OCI-LY1 (cell line): ENCODE measurements at regions not wholly inside any gene's neighbourhood (a gene's known extent, or its start where the extent isn't known, plus 50 kb on each side); places are given as distances from the start of the nearest gene placed in this dataset.

Experiments used
- EZH2 ChIP-seq: fragments of 200-600 bp; sonication (generic), shearing (Covaris generic); IDR thresholded peaks from 2 replicates; pipeline ENCODE4 v1.8.0; 2017; ENCODE audit warnings: borderline replicate concordance, mixed run types, mild to moderate bottlenecking, antibody characterized with exemption, low read length, moderate library complexity, mixed read lengths
- TF ChIP-seq, protein P1 (sequence below): fragments of 200-600 bp; sonication (generic), shearing (Covaris generic); IDR thresholded peaks from 2 replicates; pipeline ENCODE4 v1.5.1; 2017; ENCODE audit warnings: mild to moderate bottlenecking, antibody characterized with exemption, low read length, moderate library complexity, mixed read lengths

DNA sequence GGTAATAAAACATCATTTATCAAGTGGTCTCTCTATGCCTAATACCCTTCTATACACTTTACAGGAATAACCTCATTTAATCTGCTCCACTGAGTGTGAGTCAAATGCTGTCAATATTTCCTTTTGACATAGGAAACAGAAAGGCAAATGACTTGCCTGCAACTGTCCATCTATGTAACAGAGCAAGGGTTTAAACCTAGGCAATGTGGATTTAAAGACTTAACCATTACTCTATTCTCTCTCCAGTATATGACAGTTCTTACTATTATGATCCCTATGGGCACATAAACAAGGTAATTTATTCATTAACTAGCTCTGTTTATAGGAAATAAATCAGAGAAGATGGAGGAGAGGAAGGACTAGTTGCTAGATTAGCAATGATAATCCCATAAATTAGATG is 70.6 kb downstream of the FSCB start:
- TF ChIP-seq, protein P1, sequence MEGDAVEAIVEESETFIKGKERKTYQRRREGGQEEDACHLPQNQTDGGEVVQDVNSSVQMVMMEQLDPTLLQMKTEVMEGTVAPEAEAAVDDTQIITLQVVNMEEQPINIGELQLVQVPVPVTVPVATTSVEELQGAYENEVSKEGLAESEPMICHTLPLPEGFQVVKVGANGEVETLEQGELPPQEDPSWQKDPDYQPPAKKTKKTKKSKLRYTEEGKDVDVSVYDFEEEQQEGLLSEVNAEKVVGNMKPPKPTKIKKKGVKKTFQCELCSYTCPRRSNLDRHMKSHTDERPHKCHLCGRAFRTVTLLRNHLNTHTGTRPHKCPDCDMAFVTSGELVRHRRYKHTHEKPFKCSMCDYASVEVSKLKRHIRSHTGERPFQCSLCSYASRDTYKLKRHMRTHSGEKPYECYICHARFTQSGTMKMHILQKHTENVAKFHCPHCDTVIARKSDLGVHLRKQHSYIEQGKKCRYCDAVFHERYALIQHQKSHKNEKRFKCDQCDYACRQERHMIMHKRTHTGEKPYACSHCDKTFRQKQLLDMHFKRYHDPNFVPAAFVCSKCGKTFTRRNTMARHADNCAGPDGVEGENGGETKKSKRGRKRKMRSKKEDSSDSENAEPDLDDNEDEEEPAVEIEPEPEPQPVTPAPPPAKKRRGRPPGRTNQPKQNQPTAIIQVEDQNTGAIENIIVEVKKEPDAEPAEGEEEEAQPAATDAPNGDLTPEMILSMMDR = no peak
- no peak for TF ChIP-seq EZH2
